HCT116 (cell line): ENCODE measurements at regions not wholly inside any gene's neighbourhood (a gene's known extent, or its start where the extent isn't known, plus 50 kb on each side); places are given as distances from the start of the nearest gene placed in this dataset.

Source experiments
- CBX3 ChIP-seq: IDR thresholded peaks from 2 replicates; pipeline ENCODE4 v1.6.1; 2012; ENCODE audit warnings: low read depth
- CEBPB ChIP-seq: IDR thresholded peaks from 2 replicates; pipeline ENCODE4 v1.6.1; 2012; ENCODE audit warnings: low read depth
- EZH2 ChIP-seq: fragments of 200-600 bp; sonication (generic); IDR thresholded peaks from 2 replicates; pipeline ENCODE4 v1.6.1; 2017; ENCODE audit warnings: antibody characterized with exemption, mixed run types
- EZH2phosphoT487 ChIP-seq: fragments of 200-600 bp; IDR thresholded peaks from 2 replicates; pipeline ENCODE4 v1.6.1; 2018; ENCODE audit warnings: antibody characterized with exemption, borderline replicate concordance
- JUND ChIP-seq: IDR thresholded peaks from 2 replicates; pipeline ENCODE4 v1.6.1; 2012
- MAX ChIP-seq: IDR thresholded peaks from 2 replicates; pipeline ENCODE4 v1.6.1; 2012
- POLR2A ChIP-seq: IDR thresholded peaks from 2 replicates; pipeline ENCODE4 v1.7.0; 2011; ENCODE audit warnings: borderline replicate concordance; ENCODE audit not compliant: insufficient read depth, insufficient read length; ENCODE audit errors: extremely low read depth
- POLR2AphosphoS5 ChIP-seq: IDR thresholded peaks from 2 replicates; pipeline ENCODE4 v1.6.1; 2011; ENCODE audit warnings: mild to moderate bottlenecking, low read depth, low read length, moderate library complexity
- RAD21 ChIP-seq: IDR thresholded peaks from 2 replicates; pipeline ENCODE4 v1.6.1; 2012; ENCODE audit warnings: low read depth, mild to moderate bottlenecking
- REST ChIP-seq: IDR thresholded peaks from 2 replicates; pipeline ENCODE4 v1.6.1; 2012; ENCODE audit warnings: low read depth
- SRF ChIP-seq: IDR thresholded peaks from 2 replicates; pipeline ENCODE4 v1.6.1; 2012; ENCODE audit warnings: low read depth
- YY1 ChIP-seq: IDR thresholded peaks from 2 replicates; pipeline ENCODE4 v1.6.1; 2011; ENCODE audit warnings: low read length, low read depth, moderate library complexity, mild to moderate bottlenecking; ENCODE audit not compliant: insufficient replicate concordance; ENCODE audit errors: extremely low read depth
- TF ChIP-seq, protein P1 (sequence below), 3 experiments: fragments of 200-600 bp in 1 of 3; sonication (generic) in 1 of 3; IDR thresholded peaks in 2 of 3; conservative IDR thresholded peaks in 1 of 3; 2 replicates each; pipeline ENCODE4 v1.5.1; 2012 to 2017; ENCODE audit warnings: low read depth in 2 of 3, low read length in 2 of 3, antibody characterized with exemption in 1 of 3, borderline replicate concordance in 1 of 3, control low read depth in 1 of 3, mild to moderate bottlenecking in 1 of 3, mixed read lengths in 1 of 3, mixed run types in 1 of 3, moderate library complexity in 1 of 3; ENCODE audit not compliant: insufficient read depth in 1 of 3

GRCh38 chr10:131736321-131736980 lies 164.4 kb upstream of the PPP2R2D start:
- TF ChIP-seq, protein P1, sequence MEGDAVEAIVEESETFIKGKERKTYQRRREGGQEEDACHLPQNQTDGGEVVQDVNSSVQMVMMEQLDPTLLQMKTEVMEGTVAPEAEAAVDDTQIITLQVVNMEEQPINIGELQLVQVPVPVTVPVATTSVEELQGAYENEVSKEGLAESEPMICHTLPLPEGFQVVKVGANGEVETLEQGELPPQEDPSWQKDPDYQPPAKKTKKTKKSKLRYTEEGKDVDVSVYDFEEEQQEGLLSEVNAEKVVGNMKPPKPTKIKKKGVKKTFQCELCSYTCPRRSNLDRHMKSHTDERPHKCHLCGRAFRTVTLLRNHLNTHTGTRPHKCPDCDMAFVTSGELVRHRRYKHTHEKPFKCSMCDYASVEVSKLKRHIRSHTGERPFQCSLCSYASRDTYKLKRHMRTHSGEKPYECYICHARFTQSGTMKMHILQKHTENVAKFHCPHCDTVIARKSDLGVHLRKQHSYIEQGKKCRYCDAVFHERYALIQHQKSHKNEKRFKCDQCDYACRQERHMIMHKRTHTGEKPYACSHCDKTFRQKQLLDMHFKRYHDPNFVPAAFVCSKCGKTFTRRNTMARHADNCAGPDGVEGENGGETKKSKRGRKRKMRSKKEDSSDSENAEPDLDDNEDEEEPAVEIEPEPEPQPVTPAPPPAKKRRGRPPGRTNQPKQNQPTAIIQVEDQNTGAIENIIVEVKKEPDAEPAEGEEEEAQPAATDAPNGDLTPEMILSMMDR (IDR thresholded peaks at IDR 0.05 in 2 of 3, conservative IDR thresholded peaks at IDR 0.05 in 1 of 3; ENCODE audit: borderline replicate concordance in 1 of 3, insufficient read depth in 1 of 3, low read depth in 2 of 3, low read length in 2 of 3) = no peak
- no peak for TF ChIP-seq YY1
- no peak for TF ChIP-seq EZH2
- TF ChIP-seq POLR2A = no peak
- TF ChIP-seq RAD21 = no peak
- TF ChIP-seq CEBPB = no peak
- TF ChIP-seq MAX = no peak
- TF ChIP-seq JUND = no peak
- TF ChIP-seq POLR2AphosphoS5 = no peak
- TF ChIP-seq CBX3 = no peak
- no peak for TF ChIP-seq SRF
- TF ChIP-seq EZH2phosphoT487 = no peak
- TF ChIP-seq REST = no peak
